ENCODE measurements at regions not wholly inside any gene's neighbourhood (a gene's known extent, or its start where the extent isn't known, plus 50 kb on each side); places are given as distances from the start of the nearest gene placed in this dataset.
"Not testable (repeated sequence)": the region's sequence is repeated elsewhere in the genome, so short reads cannot be mapped to it uniquely, and the experiment has no call there.

DNA sequence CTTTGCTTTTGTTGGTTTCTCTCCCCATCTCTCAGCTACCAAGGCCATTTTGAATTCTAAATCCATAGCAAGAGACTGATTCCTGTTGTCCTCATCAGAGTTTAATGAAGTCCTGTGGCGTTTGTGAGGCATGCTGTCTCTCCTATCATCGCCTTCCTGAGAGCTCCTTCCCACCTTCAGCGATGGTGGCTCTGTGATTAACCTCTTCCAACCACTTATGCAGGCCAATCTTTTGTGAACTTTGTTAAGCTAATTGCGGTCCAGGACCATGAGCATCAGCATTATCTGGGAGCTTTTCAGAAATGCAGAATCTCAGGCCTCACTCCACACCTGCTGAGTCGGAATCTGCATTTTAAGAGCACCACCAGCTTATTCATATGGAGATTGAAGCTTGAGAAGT lies 272.5 kb upstream of the CDYL start:
- DNase-seq (ENCODE audit: low spot score), result no peak

DNA sequence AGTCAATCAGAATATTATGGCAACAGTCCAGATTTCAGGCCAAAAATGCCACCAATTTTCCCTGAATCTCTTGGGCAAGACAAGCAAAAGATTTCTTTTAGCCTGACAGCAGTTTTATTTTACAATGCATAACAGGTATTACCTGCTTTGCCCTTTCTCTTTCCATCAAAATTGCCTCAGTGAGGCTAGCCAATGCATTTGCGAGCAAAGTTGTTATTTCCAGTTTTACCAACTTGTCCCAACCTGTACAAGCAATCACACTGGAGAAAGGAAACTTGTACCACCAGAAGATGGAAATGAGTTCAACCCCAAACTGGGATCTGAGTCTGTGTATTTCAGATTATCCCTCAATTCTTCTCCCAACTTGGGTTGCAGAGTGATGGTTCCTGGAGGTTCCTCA lies 279.9 kb upstream of the CDYL start:
- DNase-seq (ENCODE audit: low spot score), result no peak

DNA sequence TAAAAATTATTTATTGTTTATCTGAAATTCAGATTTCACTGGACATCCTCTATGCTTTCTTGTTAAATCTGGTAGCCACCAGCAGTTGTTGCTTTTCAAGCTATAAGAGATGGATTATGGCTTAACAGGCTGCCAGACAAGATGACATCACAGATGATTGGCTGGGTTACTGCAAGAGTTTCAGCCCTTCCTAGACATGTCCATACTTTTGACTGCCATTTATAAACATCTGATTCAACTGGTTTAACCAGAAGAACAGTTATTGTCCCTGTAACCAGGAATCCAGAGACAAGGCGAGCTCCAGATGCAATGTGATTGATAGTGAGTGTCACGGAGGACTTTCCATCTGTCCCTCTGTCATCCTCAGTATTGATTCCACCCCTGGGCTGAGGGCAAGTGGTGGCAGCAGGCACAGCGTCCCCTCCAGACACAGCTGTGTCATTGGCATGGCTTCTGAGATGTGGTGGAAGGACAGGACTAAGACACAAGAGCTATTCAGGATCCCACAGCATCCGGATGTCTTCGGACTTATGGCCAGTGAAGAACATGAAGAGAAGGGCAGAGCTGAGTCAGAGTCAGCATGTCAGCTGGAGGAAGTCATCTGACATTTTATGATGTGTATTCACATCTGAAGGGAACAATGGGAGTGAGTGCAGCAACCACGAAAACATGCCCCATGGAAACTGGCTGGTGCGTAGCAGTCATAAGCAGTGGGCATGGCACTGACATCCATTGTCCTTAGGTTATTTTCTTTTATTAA lies 284.5 kb upstream of the CDYL start:
- no peak for DNase-seq (ENCODE audit: low spot score)

DNA sequence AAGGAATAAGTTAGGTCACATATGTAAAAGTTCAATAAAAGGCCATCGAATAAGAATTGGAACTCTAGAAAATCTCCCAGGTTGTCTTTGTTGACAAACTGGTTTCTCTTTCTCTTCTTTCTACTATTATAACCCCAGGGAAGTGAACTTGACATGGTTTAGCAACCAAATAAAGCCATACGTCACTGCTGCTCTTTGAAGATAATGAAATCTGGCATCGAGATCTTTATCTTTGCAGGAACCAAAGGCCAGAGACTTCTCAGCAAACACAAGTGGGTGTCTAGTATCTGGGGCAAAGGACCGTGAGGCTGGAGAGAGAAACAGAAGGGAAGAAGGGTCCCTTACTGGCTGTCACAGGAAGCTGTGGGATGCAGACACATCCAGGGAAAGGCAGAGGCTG lies 286.7 kb upstream of the CDYL start:
- DNase-seq (ENCODE audit: low spot score), result no peak

DNA sequence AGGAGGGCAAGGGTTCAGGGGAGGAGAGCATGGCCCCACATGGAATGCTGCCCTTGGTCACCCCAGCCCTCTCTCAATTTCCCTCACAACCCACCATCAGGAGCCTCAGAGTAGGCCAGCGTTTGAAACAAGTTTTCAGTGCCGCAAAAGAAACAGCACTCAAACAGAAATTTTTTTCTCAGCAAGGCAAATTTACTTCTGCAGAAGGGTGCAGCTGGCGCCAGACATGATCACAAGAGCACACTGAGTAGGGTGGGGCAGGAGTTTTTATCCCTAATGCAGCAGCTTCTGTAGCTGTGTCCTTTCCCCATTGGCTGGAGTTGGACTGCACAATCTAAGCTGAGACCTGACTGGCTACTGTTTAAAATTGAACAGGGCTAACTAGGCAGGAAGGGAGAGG lies 287.8 kb upstream of the CDYL start:
- no peak for DNase-seq (ENCODE audit: low spot score)

DNA sequence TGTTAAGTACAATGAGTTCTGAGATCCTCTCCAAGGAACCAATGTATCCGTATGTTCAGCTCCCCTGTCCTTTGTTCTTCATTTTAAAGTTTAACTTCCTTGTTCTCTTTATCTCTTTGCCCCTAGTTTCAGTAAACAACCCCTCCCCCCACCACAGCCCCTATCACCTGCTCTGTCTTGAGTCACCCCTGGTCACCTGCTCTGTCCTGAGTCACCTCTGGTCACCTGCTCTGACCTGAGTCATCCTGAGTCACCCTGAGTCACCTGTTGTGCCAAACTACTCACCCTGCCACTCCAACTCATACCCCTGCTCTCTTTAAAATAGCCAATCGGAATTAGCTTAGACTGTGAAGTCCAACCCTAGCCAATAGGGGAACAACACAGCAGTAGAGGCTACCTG lies 288.7 kb upstream of the CDYL start:
- DNase-seq (ENCODE audit: low spot score), result no peak

DNA sequence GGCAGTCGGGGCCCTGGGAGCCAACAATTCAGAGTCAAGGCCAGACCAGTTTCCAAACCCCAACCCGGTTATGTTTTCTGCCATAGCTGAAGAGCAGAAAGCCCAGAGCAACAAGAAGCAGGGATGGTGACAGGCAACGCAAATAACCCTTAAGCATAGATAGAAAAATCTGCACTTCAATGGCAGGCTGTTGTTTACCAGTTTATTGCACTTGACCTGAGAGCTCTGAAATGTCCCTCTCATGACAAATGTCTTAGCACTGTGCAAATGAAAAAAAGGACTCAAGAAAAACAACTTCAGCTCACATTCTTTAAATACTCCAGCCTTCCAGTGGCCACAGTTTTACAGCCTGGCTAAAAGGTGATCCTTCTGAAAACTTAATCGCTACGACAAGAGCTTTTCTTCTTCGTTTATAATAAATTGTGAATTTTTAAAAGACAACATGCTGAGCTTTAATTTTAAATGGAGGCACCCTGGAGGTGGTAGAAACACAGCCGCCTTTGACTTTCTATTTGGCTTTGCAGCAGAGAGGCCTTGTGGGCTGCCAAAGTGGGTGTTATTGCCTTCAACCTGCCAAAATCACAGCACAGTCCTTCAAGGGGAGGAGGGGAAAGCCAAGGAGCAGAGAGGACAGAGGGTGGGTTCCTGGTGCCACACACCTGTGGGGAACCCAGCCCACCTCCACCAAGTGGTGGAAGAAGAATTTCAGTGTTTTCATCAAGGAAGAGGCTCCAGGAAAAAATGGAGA lies 289.5 kb upstream of the CDYL start:
- no peak for DNase-seq (ENCODE audit: low spot score)

DNA sequence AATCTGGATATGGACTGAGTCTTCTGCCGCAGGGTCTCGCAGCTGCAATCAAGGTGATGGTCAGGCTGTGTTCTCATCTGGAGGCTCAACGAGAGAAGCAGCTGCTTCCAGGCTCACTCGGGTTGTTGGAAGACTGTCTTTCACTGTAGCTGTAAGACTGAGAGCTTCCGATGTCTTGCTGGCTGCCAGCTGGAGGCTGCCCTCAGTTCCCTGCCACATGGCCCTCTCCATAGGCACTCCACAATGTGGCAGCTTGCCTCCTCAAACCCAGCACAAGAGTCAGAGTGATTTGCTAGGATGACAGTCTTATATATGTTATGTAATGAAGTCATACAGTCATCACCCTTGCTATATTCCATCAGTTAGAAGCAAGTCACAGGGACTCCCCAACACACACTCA lies 290.5 kb upstream of the CDYL start:
- DNase-seq (ENCODE audit: low spot score), result no peak

DNA sequence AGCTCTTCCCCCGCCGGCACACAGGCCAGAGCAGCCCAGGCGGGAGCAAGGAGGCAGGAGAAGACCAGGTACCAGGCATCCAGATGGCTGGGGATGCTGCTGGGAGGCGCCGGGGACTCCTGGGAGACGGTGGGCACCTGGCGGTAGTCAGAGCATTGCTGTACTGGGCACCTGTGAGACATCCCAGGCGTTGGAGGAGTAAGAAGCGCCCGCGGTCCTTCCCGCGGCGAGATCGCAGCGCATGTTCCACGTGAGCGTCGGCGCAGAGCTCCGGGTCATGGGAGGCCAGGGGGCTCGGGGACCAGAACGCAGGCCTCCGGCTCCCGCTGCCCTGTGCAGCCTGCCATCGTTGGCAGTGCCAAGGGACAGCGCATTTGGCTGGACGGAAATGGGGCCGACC lies 293.7 kb upstream of the CDYL start:
- no peak for DNase-seq (ENCODE audit: low spot score)

DNA sequence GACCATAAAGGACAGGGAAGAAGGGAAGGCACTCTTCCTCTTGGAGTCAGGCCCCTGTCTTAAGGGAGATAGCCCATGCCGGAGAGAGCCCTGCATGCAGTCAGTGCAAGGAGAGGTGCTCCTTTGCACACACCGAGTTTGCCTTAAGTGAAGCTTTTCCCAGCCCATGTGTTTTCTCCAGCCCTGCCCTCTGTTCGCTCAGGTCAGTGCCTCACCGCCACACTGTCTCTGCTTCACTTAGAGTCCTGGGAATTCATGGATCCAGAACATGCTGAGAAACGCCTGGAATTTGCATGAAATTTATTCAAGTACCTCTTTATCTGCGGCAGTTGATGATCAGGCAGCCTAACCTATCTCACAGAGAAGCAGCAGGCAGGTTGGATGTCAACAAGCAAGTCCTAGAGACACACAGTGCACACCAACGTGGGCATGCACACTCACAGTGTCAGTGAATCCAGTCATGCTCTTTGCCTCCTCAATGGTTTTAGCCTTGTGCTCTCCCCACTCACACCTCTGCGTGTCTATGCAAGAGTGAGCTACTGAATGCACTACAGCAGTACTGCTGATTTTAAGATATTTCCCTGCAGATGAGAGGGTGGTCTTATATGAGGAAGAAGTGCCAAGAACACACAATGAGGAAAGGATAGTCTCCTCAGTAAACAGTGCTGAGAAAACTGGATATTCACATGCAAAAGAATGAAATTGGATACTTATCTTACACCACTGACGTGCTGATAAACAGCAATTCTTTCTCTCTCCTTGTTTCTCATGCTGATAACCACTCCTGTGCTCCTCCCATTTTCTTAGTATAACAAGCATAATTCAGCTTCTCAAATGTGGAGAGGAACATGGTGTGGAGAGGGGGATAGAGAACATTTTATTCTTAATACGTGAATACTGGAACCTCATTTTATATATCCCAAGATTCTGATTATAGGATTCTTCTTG lies 295.1 kb upstream of the CDYL start:
- no peak for DNase-seq (ENCODE audit: low spot score)

DNA sequence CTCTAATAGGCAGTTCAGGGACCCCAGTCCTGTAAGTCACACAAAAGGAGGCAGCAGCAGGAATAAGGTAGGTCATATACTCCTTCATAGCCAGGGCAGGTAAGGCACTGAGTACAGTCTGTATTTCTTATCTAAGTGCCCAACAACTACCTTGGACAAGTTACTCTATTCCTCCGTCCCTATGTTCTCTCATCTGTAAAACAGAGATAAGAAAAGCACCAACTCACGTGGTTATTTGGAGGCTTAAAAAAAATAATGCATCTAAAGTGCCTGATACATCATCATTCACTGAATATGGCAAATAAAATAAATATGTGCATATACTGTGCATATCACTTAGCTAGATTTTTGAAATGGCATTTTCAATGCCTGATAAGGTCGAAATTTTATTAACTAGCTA lies 298.1 kb upstream of the CDYL start:
- no peak for DNase-seq (ENCODE audit: low spot score)

DNA sequence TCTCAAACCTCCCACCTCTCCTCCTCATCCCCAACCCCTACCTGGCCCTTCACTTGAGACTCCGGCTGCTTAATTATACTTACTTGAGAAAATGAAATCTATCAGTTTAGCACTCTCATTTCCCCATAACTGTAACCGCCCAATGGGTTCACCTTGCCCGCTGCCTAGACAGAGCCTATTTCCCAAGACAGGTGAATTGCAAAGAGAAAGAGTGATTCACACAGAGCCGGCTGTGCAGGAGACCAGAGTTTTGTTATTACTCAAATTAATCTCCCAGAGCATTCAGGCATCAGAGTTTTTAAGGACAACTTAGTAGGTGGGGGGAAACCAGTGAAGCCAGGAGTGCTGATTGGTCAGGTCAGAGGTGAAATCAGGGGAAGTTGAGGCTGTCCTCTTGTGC lies 301.4 kb upstream of the CDYL start:
- DNase-seq (ENCODE audit: low spot score), result no peak

DNA sequence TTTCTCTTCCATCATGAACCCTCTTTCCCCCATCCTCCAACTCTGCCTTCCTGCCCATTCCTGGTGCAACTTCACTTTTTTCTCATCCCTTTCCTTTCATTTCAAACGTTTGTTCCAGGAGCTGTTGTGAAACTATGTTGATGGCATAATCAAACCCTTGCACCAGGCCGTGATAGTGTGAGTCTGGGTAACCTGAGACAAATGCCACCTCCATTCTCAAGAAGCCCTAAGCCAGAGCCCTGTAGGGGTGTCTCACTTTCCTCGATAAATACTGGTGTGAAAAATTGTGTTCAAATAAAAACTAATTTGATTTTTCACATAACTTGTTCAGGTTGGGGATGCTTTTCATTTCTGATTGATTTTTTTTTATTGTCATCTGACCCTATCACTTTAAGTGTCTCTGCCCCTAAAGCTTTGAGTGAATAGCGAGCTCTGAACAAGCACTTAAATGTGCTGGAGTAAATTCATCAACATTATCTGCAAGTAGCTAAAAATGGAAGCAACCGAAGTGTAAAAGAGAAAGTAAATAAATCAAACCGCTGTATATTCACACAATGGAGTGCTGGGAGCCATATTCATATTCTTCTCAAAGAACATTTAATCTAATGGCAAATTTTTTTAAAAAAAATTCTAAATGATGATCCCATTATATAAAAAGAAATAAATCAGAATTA lies 303.1 kb upstream of the CDYL start:
- no peak for DNase-seq (ENCODE audit: low spot score)

DNA sequence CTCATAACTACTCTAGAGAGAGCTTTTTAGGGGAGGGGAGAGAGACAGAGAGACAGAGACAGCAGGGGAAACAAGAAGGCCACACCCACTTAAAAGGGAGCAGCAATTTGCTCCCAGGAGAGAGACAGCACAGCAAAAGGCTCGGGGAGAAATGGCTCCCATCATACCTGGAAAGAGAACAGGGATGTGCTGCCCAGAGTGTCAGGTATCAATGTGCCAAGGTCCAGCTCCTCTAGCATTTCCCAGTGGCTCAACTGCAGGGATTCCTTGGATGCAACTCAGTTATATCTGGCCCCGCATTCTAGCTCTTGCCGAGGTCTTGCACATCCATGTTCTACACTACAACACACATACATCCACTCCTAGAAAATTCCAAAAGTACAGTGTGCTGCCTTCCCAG lies 304.0 kb upstream of the CDYL start:
- no peak for DNase-seq (ENCODE audit: low spot score)

DNA sequence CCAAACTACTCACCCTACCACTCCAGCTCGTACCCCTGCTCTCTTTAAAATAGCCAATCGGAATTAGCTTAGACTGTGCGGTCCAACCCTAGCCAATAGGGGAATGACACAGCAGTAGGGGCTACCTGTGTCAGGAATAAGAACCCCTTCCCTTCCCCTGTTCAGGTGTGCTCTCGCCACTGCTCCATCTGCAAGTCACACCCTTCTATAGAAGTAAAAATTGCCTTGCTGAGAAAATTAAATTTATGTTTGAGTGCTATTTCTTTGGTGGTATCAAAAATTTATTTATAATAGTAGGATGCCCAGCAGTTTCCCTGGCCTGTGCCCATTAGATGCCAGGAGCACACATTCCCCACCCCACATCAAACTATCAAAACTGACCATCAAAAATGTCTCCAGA lies 304.7 kb upstream of the CDYL start:
- DNase-seq (ENCODE audit: low spot score), result not testable (repeated sequence)

DNA sequence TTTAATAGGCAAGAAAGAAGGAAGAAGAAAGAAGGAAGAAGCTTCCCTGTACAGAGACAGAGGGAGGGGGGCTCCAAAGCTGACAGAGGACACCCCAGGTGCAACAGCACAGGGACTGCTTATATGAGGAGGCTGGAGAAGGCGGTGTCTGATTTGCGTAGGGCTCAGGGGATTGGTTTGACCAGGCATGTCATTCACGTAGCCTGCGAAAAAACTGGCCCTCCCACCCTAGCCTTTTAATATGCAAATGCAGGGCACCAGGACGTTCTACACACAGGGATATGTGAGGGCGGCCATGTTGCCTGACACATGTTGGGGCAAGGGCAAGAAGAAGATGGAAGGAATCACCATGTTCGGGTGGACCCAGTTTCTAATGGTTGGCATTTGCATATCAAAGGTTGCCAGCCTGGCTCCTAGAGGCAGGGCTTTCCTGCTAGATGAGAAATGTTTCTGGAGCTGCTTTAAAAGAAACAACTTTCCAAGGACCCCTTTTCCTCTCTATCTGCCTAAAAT lies 305.4 kb upstream of the CDYL start:
- no peak for DNase-seq (ENCODE audit: low spot score)

DNA sequence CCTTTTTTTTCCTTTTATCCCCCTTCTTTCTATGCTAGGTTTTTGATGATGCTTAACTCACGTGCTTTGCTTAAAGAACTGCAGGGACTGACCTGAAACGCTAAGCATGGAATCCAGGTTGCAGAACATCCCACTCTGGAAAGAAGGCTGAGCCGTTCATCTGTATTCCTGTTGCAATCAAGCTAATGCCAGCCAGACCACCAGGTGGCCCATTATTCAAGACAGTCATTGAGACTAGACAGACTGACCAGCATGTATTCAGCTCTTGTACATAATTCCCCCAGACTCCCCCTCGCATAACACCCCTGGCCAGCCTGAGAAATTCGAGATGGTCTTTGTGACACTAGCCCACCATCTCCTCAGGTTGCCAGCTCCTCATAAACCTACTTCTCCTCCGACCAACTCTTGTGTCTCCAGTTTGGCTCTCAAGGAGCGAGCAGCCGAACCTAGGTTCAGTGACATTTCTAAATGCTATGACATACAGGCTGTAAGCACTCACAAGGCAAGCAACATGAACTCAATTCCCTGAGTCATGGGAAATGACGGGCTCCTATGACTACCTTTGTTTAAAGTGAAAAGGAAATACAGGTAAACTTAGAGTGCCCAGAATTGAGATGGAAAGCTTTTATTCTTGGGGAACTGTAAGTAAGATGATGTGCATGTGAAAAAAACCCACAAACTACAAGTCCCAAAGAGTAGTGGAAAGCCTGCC lies 309.3 kb upstream of the CDYL start:
- no peak for DNase-seq (ENCODE audit: low spot score)

DNA sequence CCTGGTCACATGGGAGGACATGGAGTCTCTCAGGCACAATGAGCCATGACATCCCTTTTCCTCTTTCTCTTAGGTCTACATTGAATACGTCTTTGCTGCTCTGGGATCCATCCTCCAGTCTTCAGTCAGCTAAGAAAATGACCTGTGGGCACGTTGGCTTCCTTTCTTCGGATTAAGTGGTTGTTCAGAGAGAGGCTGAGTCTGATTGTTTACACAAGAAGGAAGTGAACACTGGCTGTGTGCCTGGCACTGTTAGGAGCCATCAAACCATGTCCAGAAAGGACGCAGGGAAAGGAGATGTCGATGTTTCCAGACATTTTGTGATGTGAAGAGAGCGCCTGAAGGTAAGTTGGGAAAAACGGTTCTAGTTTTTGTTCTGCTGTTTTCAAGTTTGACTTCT lies 309.9 kb upstream of the CDYL start:
- DNase-seq (ENCODE audit: low spot score), result no peak

DNA sequence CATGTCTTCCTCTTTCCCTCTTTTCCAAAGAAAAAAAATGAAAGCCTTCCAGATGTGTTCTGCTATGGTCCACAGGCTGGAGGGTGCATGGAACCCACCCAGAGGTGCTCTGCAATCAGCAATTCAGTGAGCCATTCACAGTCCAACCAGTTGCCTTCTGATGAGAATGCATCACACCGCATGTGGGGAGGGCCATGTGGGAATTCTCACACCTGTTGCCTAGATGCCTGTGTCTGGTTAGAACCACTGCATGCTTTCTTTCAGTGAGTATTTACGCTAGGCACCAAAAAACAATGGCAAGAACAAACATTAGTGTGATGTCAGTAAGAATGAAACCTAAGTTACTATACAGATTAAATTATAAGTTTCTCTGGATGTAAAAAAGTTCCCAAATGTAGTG lies 311.6 kb upstream of the CDYL start:
- DNase-seq (ENCODE audit: low spot score), result no peak

DNA sequence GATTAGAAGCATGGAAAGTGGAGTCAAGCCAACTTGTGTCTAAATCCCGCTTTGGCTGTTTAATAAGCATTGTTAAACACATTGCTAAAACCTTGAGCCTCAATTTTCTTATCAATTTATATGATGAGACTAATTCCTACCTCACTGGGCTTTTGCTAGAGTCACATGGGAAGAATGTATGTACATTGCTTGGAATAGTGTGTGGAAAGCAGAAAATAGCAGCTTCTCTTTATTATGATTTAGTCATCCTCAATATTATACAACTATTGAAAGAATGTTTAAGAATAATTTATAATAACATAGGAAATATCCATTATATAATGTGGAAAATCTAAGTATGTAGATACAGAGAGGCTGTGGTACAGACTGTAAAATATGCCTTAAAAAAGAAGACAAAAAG lies 313.0 kb upstream of the CDYL start:
- DNase-seq (ENCODE audit: low spot score), result no peak

Measured in ecto neural progenitor cell (in vitro differentiated cells).